D341Med (cell line): ENCODE measurements at regions not wholly inside any gene's neighbourhood (a gene's known extent, or its start where the extent isn't known, plus 50 kb on each side); places are given as distances from the start of the nearest gene placed in this dataset.
A peak's percentile ranks its signal among the peaks of the same experiment; 100 is the strongest.
"Not testable (repeated sequence)": the region's sequence is repeated elsewhere in the genome, so short reads cannot be mapped to it uniquely, and the experiment has no call there.

Source experiments
- DNase-seq: peaks from one replicate; pipeline ENCODE4 v3.0.0; 2012; ENCODE audit warnings: low spot score

DNA sequence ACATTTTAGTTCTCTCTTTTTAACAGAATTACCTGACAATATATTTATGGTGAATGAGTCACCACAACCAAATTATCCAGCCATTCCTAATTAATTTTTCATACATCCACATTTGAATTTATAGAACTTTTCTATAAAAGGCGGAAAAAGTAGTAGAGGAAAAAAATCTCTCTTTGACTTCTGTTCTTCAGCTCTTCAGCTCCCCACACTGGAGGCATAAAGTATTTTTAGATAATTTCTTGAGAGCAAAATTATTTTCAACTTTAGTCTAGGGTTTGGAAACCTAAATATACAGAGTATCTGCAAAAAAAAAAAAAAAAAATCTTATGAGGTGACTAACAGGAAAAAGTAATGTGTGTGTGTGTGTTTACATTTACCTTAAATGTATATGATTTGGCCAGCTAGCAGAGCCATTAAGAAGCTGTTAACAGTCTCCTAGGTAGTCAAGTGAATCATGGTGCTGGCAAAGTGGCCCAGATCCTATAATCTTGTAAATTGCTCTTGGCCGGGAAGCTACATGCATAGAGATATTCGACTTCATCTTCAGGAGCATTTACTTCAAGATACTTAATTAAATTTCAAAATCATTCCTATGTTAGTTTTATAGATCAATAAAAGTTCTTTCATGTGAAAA is 383.1 kb upstream of the STEAP1 start:
- no peak for DNase-seq

- no peak for DNase-seq
Observed at GRCh38 chr7:89772276-89772675, 382.0 kb upstream of the STEAP1 start.

DNA sequence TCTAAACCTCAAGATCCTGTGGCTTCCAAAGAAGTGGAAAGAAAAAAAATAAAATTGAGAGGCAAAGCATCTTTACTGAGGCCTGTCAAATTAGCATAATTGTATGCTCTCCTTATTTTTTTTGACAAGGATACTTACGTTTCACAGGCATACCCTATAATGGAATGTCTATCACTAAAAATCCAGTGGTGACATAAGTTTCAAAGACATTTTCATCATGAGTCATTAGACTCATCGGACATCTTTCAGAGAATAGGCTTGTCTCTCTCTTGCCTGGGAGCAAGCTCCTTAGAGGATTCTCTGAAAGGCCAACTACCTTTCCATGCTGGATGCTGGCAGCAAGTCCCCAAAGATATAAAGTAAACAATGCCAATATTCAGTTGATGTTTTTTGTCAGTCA is 380.7 kb upstream of the STEAP1 start:
- no peak for DNase-seq

GRCh38 chr7:89775459-89775858 is 378.8 kb upstream of the STEAP1 start:
- DNase-seq, result no peak

DNA sequence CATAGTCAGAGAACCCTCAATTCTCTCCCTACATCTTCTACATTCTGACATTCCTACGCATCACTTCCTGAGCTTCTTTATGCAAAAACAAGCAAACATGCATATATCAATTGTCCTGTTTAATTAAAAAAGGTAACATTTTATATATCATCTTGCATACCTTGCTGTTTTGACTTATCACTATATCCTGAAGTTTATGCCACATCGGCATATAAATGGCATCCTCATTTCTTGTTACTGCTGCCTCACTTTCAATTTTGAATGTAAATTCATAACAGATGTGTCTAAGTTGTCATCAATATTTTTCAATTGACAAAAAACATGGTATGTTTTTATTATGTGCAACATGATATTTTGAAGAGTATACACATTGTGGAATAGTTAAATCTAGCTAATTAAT is 377.3 kb upstream of the STEAP1 start:
- no peak for DNase-seq

GRCh38 chr7:89777499-89777898 is 376.8 kb upstream of the STEAP1 start:
- DNase-seq, result no peak

DNA sequence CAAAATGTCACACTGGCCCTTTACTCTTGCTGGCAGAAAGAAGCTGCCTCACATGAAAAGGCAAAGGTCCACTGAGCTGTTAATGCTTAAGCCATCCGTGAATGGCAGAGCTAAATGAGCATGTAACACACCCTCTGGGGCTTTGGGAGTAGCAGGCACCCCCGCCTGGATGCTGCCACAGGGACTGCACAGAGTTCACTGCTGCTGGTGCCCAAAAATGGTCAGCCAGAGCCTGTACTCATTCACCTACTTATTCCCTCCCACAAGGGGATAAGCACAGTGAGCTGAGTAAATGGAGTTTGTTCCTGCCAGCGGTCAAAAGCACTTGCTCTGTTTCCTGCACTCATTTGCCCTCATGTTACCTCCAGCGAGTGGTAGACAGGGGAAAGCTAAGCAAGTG is 374.0 kb upstream of the STEAP1 start:
- DNase-seq, result no peak

DNA sequence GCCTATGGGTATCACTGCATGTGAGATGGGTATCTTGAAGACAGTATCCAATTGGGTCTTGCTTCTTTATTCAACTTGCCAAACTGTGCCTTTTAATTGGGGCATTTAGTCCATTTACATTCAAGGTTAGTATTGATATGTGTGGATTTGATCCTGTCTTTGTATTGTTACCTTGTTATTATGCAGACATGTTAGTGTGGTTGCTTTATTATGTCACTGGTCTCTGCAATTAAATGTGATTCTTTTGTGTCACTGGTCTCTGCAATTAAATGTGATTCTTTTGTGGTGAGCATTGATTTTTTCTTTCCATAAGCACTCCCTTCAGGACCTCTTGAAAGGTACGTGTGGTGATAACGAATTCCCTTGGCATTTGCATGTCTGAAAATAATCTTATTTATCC is 357.8 kb upstream of the STEAP1 start:
- DNase-seq, result no peak

DNA sequence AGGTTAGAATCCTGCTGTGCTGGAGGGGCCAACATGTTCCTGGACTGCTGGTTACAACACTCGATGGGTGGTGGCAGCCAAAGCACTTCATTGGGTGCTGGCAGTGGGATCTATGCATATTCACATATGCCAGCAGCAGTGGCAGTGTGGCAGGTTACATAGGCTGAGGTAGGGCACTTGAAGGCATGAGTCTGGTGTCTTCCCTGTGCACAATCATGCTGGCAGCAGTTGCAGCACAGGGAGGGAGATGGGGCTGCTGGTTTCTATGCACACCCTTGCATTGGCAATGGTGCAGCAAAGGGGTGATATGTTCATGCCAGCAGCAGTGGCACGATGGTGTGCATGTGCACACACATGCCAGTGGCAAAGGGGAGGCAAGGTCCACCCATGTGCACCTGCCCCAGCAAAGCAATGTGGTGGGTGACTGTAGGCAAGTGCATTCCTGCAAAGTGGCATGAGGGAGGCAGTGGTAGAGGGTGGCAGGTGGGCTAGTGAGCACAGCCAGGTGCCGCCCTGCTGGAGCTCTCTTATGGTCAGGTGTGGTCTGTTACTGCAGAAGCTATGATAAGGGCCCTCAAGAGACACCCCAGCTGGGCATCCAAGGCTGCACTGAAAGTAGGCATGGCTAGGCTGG is 356.2 kb upstream of the STEAP1 start:
- DNase-seq, result no peak

DNA sequence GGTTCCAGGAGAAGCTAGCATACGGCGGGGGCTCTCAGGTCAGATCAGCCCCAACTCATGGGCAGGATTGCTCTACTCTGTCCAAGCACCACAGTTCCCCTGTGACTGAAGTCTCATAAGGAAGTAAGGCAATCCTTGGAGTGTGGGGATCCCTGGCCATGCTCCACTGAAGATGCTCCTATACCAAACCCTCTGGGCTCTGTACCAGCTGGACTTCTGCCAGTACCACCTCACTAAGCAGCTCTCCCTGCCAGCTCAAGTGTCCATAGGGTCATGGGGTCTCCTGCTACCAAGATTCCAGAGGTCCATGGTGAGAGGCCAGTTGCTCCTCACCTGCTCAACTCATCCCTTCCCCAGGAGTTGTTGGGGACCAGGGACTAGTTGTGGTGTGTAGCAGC is 355.7 kb upstream of the STEAP1 start:
- DNase-seq, result no peak

- no peak for DNase-seq
Observed at GRCh38 chr7:89800761-89801160, 353.5 kb upstream of the STEAP1 start.

GRCh38 chr7:89809291-89809690 is 345.0 kb upstream of the STEAP1 start:
- DNase-seq, result no peak

- DNase-seq, result no peak
Observed at GRCh38 chr7:89813081-89813480, 341.2 kb upstream of the STEAP1 start.

DNA sequence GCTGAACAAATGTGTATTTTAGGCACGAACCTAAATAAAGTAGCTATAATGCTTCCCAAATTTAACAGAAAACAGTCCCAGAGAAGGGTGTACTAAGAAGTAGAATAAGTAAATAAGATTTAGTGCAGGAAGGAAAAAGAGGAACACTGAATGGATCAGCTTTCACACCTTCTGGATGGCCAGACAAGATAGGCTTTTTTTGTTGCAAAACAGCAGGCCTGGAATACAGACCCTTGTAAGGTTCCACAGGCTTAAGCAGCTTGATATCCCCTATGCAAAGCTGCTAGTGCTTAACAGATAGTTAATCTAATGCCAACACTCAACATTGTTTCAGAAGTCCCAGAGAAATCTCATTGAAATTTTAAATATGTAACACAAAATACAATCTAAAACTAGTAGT is 328.1 kb upstream of the STEAP1 start:
- DNase-seq, result no peak

- no peak for DNase-seq
Observed at GRCh38 chr7:89826557-89826956, 327.7 kb upstream of the STEAP1 start.

DNA sequence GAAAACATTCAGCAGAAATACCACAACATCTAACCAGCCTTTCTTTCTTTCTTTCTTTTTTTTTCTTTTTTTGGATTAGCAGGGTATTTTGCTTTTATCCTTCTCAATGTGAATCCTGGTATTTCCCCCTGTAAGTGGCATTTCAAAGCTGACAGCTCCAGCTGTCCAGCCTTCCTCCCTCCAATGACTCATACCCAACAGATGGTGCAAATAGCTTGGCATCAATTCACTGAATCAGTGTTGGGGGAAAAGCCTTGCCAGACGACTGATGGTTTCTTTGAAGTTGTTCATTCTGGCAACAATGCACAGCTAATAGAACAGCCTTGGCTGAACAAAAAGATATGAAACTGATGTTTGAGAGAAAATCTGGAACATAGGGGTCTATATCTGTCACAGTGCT is 316.8 kb upstream of the STEAP1 start:
- DNase-seq, result peak; percentile 65

DNA sequence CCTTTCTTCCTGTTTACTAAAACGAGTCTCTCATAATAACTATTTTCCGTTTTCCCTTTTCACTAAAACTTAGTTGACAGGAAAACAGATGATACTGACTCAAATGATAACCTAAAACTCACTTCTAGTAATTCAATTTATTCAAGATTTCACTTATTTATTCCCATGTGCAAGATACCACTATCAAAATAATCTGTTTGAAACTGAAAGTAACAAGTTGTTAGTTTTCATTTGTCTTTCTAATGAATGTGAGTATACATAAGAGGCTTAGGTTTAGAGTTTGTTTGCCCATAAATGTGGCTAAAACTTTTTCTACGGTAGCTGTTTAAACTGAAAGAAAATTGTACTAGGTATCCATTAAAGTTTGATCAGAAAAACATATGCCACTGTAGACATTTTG is 314.9 kb upstream of the STEAP1 start:
- DNase-seq, result no peak

GRCh38 chr7:89845952-89846351 is 308.3 kb upstream of the STEAP1 start:
- no peak for DNase-seq

DNA sequence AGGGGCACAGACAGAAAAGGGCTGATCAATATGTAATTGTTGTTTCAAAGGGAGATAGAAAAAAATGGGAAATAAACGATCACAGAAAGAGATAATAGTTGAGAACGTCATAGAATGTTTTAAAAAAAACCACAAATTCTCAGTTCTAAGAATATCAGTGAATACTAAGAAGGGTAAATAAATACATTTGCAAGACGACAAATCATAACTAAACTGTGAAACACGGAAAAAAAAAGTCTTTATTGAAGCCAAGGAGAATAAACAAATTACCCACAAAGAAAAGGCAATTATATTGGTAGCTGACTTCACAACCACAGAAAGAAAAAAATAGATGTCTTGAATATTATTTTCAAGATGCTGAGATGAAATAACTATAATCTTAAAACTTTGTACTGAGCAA is 305.2 kb upstream of the STEAP1 start:
- no peak for DNase-seq

DNA sequence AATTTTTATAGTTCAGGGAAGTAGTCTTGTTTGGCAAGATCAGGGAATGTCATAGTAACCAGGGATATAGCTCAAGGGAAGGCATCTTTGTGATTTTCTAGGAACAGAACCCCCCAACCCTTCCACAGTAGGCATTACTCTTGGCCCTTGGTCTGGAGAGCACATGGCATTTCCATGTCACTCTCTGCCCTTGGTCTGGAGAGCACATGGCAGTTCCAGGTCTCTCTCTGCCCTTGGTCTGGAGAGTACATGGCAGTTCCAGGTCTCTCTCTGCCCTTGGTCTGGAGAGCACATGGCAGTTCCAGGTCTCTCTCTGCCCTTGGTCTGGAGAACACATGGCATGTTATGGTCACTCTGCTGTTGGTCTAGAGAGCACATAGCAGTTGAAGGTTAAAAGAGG is 297.2 kb upstream of the STEAP1 start:
- not testable (repeated sequence) for DNase-seq

DNA sequence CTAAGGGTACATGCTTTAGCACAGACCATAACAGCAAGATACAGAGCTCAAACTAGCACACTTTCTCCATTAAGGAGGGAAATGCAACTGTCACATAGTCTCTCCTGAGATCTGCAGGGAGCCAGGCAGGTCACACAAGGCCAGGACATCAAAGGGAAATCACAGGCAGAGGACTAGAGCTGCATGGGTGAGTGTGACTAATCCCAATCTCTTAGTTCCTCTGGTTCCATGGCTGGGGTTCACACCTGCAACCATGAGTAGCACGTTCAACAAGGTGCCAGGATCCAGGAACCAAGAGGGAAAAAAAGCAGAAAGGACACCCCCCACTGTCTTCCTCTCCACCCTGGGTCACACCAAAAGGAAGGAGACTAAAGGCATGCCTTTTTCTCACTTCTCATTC is 296.5 kb upstream of the STEAP1 start:
- no peak for DNase-seq

DNA sequence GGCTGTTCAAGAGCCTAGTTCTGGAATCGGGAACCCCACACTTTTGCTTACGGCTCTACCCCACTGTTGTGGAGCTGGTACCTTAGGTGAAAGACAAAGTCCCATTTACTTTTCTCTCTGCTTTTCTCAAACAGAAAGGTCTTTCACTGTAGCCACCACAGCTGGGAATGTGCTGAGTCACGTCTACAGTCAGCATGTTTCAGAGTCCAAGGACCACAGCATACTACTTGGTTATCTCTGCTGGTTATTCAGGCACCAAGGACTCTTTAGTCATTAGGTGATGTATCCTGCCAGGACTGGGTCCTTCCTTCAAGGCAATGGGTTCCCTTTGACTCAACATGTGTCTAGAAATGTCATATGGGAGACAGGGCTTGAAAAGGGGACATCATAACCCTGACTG is 266.8 kb upstream of the STEAP1 start:
- no peak for DNase-seq

DNA sequence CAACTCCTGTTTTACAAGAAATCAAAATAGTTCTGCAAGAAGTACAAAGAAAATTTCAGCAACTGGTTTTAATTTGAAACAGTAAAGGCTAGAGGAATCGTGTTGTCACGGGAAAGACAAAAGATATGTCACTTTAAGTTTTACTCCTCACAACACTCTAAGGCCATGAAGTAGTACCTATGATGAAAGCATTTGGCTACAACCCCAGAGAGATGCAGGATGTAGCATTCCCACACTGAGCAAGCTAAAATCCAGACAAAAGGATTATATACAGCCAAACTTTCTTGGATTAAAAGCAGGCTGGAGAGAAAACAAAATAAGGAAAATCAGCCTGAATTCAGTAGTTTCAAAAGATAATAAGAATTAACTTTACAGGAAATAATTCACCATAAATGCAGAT is 245.5 kb upstream of the STEAP1 start:
- no peak for DNase-seq

DNA sequence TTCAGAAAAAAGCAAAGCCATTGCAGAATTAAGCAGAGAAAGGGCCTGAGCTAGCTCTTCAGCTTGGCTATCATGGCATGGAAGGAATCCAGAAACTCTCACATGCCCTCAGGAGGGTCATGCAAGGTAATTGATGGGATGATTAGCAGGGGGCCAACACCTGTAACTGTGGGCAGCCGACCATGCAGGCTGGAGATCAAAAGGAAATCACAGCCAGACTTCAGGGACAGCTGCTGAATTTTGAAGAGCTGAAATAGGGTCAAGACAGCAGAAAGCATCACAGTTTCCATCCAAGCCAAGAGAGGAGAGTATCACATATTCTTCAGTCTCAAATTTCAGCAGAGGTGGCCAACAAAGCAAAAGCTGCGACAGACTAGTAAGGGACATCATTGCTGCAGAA is 239.6 kb upstream of the STEAP1 start:
- DNase-seq, result no peak
